Activated gamma-delta T cell treated with Interleukin-2 at 50 U/mL for 16 hours (primary cell): ENCODE measurements at regions not wholly inside any gene's neighbourhood (a gene's known extent, or its start where the extent isn't known, plus 50 kb on each side); places are given as distances from the start of the nearest gene placed in this dataset.
"Not testable (repeated sequence)": the region's sequence is repeated elsewhere in the genome, so short reads cannot be mapped to it uniquely, and the experiment has no call there.

Experiments
- DNase-seq: peaks from one replicate; pipeline ENCODE4 v3.0.0-alpha.2; 2020

DNA sequence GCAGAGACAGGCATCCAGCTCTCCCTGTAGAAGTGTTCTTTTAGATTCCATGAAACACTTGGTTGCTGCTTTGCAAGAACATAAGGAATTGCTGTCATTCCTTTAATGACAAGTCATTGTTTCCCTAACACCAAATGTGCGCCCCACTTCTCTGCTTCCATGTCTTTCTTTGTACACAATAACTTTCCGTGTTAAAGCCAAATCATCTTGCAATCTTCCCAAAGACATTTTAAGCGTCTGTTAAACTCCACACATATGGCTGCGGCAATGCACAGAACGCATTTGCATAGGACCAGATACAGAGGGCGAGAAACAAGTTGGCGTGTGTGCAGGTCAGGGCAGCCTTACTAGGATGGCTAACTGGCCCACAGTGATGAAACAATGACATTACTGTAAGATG lies 399.3 kb upstream of the PRKCQ start:
- DNase-seq = no peak

DNA sequence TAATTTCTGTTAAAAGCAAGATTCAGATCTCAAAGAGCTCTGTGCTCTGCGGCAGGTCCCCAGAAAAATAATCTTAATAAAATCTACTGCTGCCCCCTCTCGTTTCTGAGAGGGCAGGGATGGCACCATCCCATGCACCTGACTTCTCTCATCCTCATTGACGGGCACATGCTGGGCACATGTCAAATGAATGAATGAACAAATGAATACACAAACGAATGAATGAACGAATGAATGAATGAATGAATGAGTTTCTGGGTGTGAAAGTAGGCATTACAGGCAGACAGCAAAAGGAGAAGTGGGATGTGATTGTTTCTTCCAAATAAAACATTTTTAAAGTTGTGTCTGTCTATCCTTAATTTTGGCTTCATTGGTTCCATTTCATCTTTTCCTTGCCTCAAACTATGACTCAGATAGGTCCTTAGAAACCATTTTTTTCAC lies 398.1 kb upstream of the PRKCQ start:
- DNase-seq = no peak

DNA sequence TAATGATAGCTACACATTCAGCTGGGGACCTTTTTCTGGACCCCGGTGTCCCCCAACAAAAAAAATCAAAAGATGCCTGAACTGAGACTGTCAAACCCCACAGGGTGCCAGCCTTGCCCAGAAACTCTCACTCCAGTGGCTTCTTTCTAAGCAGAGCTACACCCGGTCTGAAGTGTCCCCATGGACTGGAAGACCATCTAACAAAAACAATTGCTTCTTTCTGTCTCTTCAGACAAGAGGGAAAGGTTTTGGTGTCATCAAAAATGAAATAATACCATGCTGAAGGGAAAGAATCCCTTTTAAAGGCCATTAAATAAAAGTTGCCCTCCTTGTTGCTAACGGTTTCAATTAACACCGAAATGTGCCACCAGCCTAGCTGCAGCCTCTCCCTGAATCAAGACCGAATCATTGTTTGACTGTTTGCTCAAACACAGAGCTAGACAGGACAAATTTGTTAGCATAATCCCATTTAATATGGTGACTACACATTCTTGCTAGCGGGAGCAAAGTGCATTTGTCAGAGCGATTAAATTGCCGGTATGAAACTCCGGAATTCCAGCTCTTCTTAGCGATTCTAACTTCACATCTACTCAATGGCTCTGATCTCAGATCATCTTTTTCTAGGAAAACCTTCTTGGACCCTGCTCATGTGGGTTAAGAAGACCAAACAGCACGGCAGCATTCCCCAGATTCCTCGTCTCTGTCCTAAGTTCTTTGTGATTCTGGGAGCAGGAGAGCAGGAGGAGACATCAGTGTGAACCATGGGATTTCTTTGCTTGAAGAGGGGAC lies 397.5 kb upstream of the PRKCQ start:
- DNase-seq = no peak

DNA sequence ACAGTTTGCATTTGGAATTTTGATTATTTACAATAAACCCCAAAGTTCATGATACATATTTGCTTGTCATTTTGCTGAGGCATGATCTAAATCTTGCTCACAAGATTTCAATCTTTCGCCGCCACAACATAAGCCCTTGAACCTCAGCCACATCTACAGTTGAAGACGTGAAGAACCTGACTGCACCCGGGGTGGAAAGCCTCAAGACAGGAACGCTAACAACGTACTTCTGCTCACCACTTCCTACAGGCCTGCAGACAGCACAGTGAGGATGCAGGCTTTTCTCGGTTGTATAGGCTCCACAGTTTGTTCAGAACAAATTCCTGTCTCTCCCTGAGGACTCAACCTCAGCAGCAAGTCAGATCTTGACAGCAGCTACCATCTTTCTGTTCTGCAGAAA lies 393.8 kb upstream of the PRKCQ start:
- peak; percentile 41 for DNase-seq

DNA sequence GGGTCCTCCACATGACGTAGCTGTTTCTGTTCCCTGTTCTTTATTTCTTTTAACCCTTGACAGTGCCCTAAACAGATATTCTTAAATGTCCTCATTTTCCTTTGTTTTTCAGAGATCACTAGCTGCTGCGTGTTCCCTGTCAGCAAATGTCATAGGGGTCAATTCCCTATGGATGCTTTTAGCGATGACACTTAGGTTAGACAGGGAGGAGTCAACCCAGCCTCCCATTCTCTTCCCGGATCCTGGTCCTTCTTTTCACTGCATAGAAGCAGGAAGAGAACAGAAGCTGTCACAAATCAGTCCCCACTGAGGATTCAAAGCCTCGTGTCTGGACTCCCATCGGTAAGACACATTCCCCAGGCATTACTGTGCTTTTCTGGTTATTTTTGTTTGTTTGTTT lies 392.1 kb upstream of the PRKCQ start:
- no peak for DNase-seq

DNA sequence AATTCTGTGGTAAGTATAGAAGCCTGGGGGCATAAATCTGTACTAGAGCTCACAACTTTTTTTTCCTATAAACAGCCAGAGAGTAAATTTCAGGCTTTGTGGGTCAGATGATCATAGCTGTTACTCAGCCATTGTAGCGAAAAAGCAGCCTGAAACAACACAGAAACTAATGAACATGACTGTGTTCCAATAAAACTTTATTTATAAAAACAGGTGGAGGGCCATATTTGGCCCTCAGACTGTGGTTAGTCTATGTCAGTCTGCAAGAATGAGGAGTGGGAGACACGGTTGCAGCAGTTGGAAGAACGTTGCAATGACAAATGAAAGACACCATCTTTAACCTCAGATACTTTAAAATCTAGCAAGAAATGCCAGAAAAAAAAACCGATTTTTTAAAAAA lies 389.6 kb upstream of the PRKCQ start:
- DNase-seq = no peak

DNA sequence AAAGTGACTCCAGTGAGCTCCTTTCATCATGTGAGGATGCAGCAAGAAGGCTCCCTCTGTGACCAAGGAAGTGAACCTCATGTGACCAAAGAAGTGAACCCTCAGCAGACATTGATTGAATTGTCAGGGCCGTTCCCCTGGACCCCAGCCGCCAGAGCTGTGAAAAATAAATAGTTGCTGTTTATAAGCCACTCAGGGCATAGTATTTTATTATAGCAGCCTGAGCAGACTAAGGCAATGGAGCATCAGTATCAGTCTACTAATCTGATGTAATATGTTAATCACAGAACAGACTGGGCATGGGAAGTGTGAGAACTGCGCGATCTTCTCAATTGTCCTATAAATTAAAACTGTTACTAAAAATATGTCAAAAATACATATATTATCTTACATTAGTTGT lies 384.5 kb upstream of the PRKCQ start:
- no peak for DNase-seq

DNA sequence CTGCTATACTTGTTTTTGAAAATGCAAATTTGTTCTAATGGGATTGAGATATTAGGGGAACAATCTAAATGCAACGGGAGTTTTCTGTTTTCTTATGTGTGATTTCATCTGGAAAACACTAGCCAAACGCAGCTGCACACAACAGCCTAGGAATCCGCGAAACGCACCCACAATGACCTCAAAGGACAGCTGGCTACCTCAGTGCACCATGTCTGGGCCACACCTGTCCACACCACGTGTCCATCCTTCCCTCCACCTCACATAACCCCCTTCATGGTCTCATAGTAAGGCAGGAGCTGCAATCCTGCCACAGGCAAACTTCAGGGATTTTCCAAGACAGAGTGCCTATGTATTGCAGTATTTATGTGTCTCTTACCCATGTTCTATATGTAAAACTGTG lies 382.5 kb upstream of the PRKCQ start:
- DNase-seq = no peak

DNA sequence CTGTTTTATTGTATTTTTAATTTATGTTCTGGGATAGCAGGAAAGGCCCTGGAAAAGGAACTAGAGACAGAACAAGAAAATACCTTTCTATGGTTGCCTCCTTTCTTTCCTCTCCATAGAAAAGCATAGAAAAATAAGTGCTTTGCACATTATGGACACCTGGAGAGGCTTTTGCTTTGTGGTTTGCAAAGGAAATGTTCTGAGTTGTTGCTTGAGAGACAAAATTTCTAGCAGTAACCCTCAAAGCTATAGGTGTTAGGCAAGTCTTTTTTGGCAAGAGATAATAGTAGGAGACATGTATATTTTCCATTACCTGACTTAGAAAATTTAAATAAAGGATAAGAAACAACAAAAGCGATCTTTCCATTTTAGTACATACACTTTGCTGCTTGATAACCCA lies 378.6 kb upstream of the PRKCQ start:
- DNase-seq = no peak

DNA sequence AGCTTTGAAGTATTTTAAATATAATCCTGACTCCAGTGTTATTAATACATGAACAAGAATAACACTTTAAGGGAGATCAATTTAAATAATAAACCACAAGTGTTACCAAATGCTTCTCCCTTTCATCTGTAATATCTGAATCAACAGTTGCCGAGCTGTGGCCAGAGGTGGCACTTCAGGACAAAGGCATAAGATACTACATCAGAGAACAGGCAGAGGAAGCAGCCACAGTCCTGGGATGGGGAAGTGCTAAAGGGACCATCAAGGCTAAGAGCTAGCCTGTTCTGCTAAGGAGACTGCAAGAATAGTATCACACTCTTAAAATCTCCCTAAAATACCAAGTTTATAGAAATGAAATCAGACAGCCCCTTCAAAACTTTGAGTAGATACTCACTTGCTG lies 378.2 kb upstream of the PRKCQ start:
- no peak for DNase-seq

DNA sequence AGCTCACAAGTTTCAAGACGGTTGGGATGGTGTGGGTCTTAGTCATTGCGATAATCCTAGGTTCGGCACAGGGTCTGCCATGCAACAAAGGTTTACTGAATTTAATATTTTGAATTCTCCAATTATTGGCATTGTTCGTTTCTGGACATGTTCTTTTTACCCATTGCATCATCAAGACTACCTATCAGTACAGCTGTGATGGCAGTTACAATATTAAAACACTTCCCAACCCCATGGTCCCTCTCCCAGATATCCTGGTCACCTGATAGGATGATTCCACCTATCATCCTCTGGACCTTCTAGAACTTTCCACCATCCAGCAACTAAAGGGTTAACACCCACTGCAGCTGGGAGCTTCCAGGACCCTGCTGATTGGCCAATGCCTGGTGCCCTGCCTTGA lies 377.8 kb upstream of the PRKCQ start:
- DNase-seq = no peak

DNA sequence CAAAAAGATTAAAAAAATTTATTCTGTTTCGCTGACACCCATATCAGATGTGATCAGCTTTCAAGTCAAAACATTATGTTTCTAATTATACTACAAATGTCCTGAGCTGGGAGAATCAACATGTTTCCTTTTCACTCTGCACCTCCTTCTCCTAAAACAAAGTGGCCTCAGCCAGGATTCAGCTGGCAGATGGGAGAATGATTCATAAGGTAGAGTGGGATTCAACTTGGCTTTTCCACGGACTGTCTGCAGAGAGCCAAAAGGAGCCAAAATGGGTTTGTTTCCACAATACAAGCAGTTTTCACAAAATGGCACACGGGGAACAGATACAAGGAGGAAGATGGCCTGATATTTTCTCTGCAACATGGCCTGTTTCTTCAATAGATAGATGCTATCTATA lies 376.5 kb upstream of the PRKCQ start:
- DNase-seq = no peak

DNA sequence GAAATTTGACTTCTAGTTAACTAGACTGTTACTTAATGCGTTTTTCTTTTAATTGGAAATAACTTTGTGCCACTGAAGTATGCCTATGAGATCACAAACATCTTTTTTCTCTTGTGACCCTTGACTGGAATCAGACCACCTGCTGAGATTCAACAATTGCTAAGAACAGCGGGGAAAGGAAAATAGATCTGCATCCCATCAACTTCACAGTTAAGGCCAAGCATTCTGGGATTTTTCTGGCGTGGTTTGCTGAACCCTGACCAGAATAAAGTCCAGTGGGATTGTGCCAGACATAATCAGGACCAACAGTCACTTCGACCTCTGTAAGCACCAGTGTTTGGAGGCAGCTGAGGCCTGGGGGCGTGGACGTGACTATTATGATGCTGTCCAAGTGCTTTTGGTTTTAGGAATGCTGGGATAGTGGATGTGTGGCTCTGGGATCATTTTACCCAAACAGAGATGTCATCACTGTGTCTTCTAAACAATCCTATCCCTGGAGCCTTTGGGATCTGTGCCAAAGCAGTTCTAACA lies 373.3 kb upstream of the PRKCQ start:
- no peak for DNase-seq

DNA sequence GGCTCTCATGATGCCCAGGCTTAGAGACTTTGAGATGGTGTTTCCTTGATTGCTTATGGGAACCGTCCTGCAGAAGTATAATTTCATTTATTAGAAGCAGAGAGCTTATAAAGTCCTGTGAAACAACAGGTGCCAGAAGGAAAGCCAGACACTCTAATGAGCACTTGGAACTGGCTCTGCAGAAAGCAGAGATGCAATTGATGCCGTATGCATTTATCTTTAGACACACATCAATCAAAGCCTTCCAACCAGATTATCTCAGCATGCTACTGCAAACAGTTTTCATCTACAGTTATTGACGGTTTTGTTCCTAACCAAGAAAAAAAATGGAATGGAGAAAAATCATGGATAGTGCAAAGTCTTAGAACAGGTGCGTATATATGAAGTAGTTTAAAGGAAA lies 371.7 kb upstream of the PRKCQ start:
- DNase-seq = no peak

DNA sequence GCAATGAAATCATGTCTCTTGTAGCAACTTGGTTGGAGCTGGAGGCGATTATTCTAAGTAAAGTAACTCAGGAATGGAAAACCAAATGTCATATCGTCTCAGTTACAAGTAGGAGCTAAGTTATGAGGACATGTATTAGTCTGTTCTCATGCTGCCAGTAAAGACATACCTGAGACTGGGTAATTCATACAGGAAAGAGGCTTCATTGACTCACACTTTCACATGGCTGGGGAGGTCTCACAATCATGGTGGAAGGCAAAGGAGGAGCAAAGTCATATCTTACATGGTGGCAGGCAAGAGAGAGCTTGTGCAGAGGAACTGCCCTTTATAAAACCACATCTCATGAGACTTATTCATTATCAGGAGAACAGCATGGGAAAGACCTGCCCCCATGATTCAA lies 370.1 kb upstream of the PRKCQ start:
- DNase-seq = no peak

DNA sequence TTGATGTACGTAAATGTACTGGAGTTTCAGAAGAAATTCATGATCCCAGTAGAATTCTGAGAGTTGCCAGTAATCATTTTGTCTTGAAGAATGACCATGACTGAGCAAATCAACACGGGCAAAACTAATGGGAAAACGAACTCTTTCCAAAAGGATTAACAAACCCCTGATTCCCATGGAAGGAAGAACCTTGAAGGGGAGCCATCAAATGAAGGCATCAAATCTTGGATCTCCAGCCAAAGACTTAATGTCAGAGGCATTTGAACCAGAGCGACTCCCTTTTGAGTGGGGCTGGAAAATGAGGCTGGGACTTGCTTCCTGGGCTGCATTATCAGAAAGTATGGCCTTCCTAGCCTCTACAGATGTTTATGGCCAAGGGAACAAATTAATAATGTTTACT lies 364.4 kb upstream of the PRKCQ start:
- no peak for DNase-seq

DNA sequence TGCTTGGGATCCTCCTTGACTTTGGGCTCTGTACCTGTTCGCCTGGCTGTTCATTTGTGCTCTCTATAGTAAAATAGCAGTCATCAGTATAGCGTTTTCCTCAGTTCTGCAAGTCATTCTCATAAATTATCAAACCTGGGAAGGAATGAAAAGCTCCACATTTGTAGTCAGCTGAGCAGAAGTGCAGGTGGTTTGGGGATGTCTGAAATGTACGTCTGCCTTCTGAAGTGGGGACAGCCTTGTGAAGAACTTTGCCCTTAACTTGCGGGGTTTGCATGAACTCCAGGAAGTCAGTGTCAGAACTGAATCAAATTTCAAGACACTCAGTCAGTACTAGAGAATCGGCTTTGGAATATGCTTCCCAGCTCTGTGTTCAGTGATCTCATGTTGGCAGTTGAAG lies 358.3 kb upstream of the PRKCQ start:
- DNase-seq = no peak

DNA sequence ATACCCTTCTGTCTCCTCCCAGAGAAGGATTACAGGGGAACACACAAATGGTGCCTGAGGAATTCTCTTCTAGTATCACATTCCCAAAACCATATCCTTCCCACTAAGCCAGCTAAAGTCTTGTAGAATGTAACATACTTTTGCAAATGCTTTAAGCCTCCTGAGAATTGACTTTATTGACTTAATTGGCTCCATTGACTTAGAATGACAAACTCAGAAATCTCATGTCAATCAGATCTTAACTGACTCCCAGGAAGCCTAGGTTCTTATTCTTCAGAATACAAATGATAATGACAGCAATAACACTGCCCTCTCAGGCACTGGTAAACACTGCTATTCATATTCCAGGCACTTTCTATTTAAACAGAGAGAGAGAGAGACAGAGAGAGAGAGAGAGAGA lies 356.9 kb upstream of the PRKCQ start:
- no peak for DNase-seq

DNA sequence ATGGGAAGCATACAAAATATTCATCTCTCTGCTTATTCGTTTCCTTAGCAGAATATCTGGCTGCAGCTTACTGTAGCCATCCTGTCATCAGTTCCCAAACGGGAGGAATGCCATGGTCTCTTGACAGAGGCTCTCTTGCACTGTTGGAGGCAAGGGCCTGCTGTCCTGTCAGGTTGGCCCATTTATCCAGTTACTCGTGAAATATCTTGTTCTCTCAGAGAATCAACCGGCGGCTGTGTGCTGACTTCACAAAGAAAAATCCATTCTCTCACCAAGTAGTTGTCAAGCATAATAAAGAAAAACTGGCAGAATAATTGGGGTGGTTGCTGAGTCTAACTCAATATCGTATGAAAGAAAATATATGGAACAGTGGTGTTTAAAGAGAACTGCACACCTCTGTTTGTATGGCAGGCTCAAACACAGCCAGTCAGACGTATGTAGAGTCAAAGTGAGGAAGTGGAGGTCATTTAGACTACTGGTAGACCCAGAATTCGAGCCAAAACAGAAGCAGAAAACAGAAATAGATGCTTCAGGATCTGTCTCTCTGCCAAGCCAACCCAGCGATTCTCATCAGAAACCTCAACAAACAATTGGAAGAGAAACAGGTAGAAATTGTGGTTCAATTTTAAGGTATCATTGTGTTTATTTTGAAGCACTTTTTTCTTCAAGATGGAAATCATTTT lies 349.2 kb upstream of the PRKCQ start:
- DNase-seq = no peak

DNA sequence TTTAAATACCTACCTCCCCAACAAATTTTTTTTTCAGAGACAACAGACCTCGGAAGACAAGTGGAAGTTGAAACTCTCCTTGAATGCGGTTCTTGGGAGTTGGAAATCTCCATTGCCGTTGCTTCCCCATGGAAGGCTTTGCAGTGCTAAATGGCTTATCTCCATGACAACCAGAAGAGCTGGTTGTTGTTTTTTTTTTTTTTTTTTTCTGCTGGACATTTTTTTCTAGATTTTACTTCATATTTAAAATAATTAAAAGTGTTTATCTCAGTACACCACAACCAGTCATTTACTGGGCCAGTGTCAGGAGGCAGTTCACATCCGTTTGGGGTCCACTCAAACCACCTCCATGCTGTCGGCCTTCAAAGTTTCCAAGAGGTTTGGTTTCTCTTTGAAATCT lies 348.5 kb upstream of the PRKCQ start:
- DNase-seq = no peak

DNA sequence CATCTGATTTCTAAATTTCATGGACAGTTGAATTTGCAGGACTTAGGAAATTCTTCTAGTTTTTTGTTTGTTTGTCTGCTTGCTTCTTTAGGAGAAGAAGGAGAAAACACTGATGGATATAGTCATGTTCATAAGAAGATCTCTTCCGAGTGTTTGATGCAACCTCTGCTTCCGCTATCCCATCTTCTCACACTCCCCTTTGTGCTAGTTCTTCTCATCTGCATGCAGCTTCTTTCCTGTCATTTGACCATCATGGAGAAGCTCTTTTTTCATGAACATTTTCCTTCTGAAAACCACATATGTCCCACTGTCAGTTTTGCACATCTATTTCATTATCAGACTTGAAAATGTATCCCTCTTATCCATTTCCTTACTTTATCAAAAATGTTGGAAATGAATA lies 346.9 kb upstream of the PRKCQ start:
- no peak for DNase-seq

DNA sequence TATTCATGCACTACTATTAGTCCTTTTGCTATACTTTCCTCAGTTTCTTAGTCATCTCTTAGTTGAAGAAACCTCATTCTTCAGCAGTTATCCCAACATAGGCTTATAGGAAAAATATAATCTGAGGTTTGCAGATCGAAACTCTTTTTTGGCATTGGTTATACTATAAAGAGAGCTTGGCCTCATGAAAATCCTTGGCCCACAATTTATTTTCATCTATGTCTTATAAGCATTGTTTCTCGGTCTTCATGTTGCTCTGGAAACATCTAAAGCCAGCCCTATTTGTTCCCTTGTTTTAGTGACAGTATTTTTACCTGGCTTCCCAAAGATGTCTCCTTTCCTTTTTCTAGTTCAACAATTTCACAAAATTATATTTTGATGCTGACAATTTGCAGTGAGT lies 345.1 kb upstream of the PRKCQ start:
- DNase-seq = no peak

DNA sequence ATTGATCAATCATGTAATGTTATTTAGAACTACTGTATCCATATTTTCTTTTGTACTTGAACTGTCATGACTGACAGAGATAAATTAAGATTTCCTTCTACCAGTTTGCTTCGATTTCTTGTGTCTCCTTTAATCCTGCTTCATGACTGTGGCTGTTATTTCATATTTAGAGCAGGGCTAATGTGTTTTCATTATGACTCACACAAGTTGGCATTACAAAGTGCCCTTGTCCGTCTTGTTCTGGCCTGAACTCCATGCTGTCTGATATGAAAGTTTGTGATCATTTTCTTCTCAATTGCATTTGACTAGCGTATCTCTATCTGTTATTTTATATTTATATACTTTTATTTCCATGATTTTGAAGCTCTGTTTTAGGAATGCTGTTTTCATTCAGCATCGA lies 344.1 kb upstream of the PRKCQ start:
- no peak for DNase-seq

DNA sequence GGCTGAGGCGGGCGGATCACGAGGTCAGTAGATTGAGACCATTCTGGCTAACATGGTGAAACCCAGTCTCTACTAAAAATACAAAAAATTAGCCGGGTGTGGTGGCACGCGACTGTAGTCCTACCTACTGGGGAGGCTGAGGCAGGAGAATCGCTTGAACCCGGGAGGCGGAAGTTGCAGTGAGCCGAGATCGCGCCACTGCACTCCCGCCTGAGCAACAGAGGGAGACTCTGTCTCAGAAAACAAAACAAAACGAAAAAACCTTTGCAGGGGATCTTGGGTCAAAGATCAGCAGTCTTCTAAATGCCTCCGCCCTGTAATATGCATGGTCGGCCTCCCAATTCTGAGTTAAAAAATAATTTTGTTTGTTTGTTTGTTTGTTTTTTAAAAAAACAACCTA lies 340.9 kb upstream of the PRKCQ start:
- not testable (repeated sequence) for DNase-seq
